ENCODE measurements at regions not wholly inside any gene's neighbourhood (a gene's known extent, or its start where the extent isn't known, plus 50 kb on each side); places are given as distances from the start of the nearest gene placed in this dataset.
"Not testable (repeated sequence)": the region's sequence is repeated elsewhere in the genome, so short reads cannot be mapped to it uniquely, and the experiment has no call there.

GRCh38 chrX:25771853-25772252 is 366.3 kb upstream of the MAGEB18 start:
- POLR2A ChIA-PET; H3K36me3 Mint-ChIP-seq; H3K36me3 ChIP-seq (ENCODE audit: control insufficient read depth in 2 of 3, insufficient read depth in 3 of 3, low read length in 3 of 3); H3K27ac Mint-ChIP-seq; H3K27me3 Mint-ChIP-seq; H3K9me3 Mint-ChIP-seq; H3K27me3 ChIP-seq (ENCODE audit: control insufficient read depth in 2 of 2, insufficient read depth in 2 of 2, low read length in 2 of 2); H3K27ac ChIP-seq (ENCODE audit: low read depth, low read length); H3K4me1 Mint-ChIP-seq; intact Hi-C loops (cut with micrococcal nuclease); H3K4me1 ChIP-seq (ENCODE audit: control insufficient read depth in 2 of 2, insufficient read depth in 2 of 2, low read length in 2 of 2); CTCF ChIA-PET; ATAC-seq; DNase-seq; H3K9me3 ChIP-seq (ENCODE audit: control insufficient read depth in 2 of 3, low read length in 3 of 3); H3K4me3 ChIP-seq (ENCODE audit: low read length); H3K4me3 Mint-ChIP-seq: not testable (repeated sequence)

- ATAC-seq; H3K4me1 Mint-ChIP-seq; intact Hi-C loops (cut with micrococcal nuclease); H3K4me3 Mint-ChIP-seq; H3K27me3 Mint-ChIP-seq; H3K27me3 ChIP-seq (ENCODE audit: control insufficient read depth in 2 of 2, insufficient read depth in 2 of 2, low read length in 2 of 2); H3K27ac ChIP-seq (ENCODE audit: low read depth, low read length); H3K36me3 Mint-ChIP-seq; H3K4me3 ChIP-seq (ENCODE audit: low read length); H3K4me1 ChIP-seq (ENCODE audit: control insufficient read depth in 2 of 2, insufficient read depth in 2 of 2, low read length in 2 of 2); CTCF ChIA-PET; DNase-seq; H3K27ac Mint-ChIP-seq; POLR2A ChIA-PET; H3K9me3 Mint-ChIP-seq; H3K9me3 ChIP-seq (ENCODE audit: control insufficient read depth in 2 of 3, low read length in 3 of 3); H3K36me3 ChIP-seq (ENCODE audit: control insufficient read depth in 2 of 3, insufficient read depth in 3 of 3, low read length in 3 of 3): not testable (repeated sequence)
Observed at GRCh38 chrX:25797796-25798195, 340.3 kb upstream of the MAGEB18 start.

GRCh38 chrX:25805744-25806143 is 332.4 kb upstream of the MAGEB18 start:
- Histone ChIP-seq H3K36me3 (ENCODE audit: control insufficient read depth in 2 of 3, insufficient read depth in 3 of 3, low read length in 3 of 3) (no peaks in the 10 kb centered on the region), H3K9me3 (ENCODE audit: control insufficient read depth in 2 of 3, low read length in 3 of 3) (no peaks in the 10 kb centered on the region), H3K27ac (ENCODE audit: low read depth, low read length) (no peak overlapping the region), H3K4me3 (ENCODE audit: low read length) (no peak overlapping the region), H3K27me3 (ENCODE audit: control insufficient read depth in 2 of 2, insufficient read depth in 2 of 2, low read length in 2 of 2) (no peaks in the 10 kb centered on the region), H3K4me1 (ENCODE audit: control insufficient read depth in 2 of 2, insufficient read depth in 2 of 2, low read length in 2 of 2) (no peaks in the 10 kb centered on the region)
- ChIA-PET POLR2A (no interaction called here), CTCF (no interaction called here)
- intact Hi-C loops (cut with micrococcal nuclease): no loop called here
- ATAC-seq (no peak), DNase-seq (no peak)
- Mint-ChIP-seq H3K27ac (no peak overlapping the region), H3K9me3 (peaks cover 0 to 19% (median 0%) of the 10 kb centered on the region in 11 donors), H3K27me3 (no peaks in the 10 kb centered on the region), H3K4me3 (no peak overlapping the region), H3K4me1 (peaks cover 0 to 2% (median 0%) of the 10 kb centered on the region in 7 donors), H3K36me3 (no peaks in the 10 kb centered on the region)

- Mint-ChIP-seq H3K27ac (no peak overlapping the region), H3K36me3 (no peaks in the 10 kb centered on the region), H3K4me3 (no peak overlapping the region), H3K27me3 (no peaks in the 10 kb centered on the region), H3K9me3 (peaks cover 0 to 19% (median 0%) of the 10 kb centered on the region in 11 donors), H3K4me1 (no peaks in the 10 kb centered on the region)
- ATAC-seq (no peak), DNase-seq (no peak)
- no peak overlapping the region for H3K27ac ChIP-seq (ENCODE audit: low read depth, low read length)
- no peaks in the 10 kb centered on the region for H3K36me3 ChIP-seq (ENCODE audit: control insufficient read depth in 2 of 3, insufficient read depth in 3 of 3, low read length in 3 of 3)
- intact Hi-C loops (cut with micrococcal nuclease): no loop called here
- no peaks in the 10 kb centered on the region for H3K4me1 ChIP-seq (ENCODE audit: control insufficient read depth in 2 of 2, insufficient read depth in 2 of 2, low read length in 2 of 2)
- no peak overlapping the region for H3K4me3 ChIP-seq (ENCODE audit: low read length)
- no peaks in the 10 kb centered on the region for H3K27me3 ChIP-seq (ENCODE audit: control insufficient read depth in 2 of 2, insufficient read depth in 2 of 2, low read length in 2 of 2)
- POLR2A ChIA-PET: no interaction called here
- CTCF ChIA-PET: no interaction called here
- no peaks in the 10 kb centered on the region for H3K9me3 ChIP-seq (ENCODE audit: control insufficient read depth in 2 of 3, low read length in 3 of 3)
Observed at GRCh38 chrX:25807022-25807421, 331.1 kb upstream of the MAGEB18 start.

- ChIA-PET CTCF (no interaction called here), POLR2A (no interaction called here)
- Histone ChIP-seq H3K4me3 (ENCODE audit: low read length) (no peak overlapping the region), H3K9me3 (ENCODE audit: control insufficient read depth in 2 of 3, low read length in 3 of 3) (no peaks in the 10 kb centered on the region), H3K27ac (ENCODE audit: low read depth, low read length) (no peak overlapping the region), H3K27me3 (ENCODE audit: control insufficient read depth in 2 of 2, insufficient read depth in 2 of 2, low read length in 2 of 2) (no peaks in the 10 kb centered on the region), H3K4me1 (ENCODE audit: control insufficient read depth in 2 of 2, insufficient read depth in 2 of 2, low read length in 2 of 2) (no peaks in the 10 kb centered on the region), H3K36me3 (ENCODE audit: control insufficient read depth in 2 of 3, insufficient read depth in 3 of 3, low read length in 3 of 3) (no peaks in the 10 kb centered on the region)
- Mint-ChIP-seq H3K36me3 (no peaks in the 10 kb centered on the region), H3K4me3 (no peak overlapping the region), H3K9me3 (peaks cover 0 to 8% (median 0%) of the 10 kb centered on the region in 11 donors), H3K27me3 (no peaks in the 10 kb centered on the region), H3K27ac (no peak overlapping the region), H3K4me1 (no peaks in the 10 kb centered on the region)
- ATAC-seq (no peak), DNase-seq (no peak)
- intact Hi-C loops (cut with micrococcal nuclease): no loop called here
Observed at GRCh38 chrX:25810202-25810601, 327.9 kb upstream of the MAGEB18 start.

- H3K27me3 Mint-ChIP-seq: no peaks in the 10 kb centered on the region
- no peak overlapping the region for H3K27ac Mint-ChIP-seq
- H3K36me3 ChIP-seq (ENCODE audit: control insufficient read depth in 2 of 3, insufficient read depth in 3 of 3, low read length in 3 of 3): no peaks in the 10 kb centered on the region
- H3K27ac ChIP-seq (ENCODE audit: low read depth, low read length): no peak overlapping the region
- ChIA-PET CTCF (no interaction called here), POLR2A (no interaction called here)
- peaks cover 0 to 9% (median 0%) of the 10 kb centered on the region in 11 donors for H3K9me3 Mint-ChIP-seq
- DNase-seq (no peak), ATAC-seq (no peak)
- H3K4me3 ChIP-seq (ENCODE audit: low read length): no peak overlapping the region
- H3K4me3 Mint-ChIP-seq: no peak overlapping the region
- peaks cover 0 to 1% (median 0%) of the 10 kb centered on the region in 7 donors for H3K4me1 Mint-ChIP-seq
- no peaks in the 10 kb centered on the region for H3K9me3 ChIP-seq (ENCODE audit: control insufficient read depth in 2 of 3, low read length in 3 of 3)
- no peaks in the 10 kb centered on the region for H3K36me3 Mint-ChIP-seq
- no peaks in the 10 kb centered on the region for H3K4me1 ChIP-seq (ENCODE audit: control insufficient read depth in 2 of 2, insufficient read depth in 2 of 2, low read length in 2 of 2)
- intact Hi-C loops (cut with micrococcal nuclease): no loop called here
- H3K27me3 ChIP-seq (ENCODE audit: control insufficient read depth in 2 of 2, insufficient read depth in 2 of 2, low read length in 2 of 2): no peaks in the 10 kb centered on the region
Observed at GRCh38 chrX:25819879-25820278, 318.3 kb upstream of the MAGEB18 start.

GRCh38 chrX:25851141-25851540 is 287.0 kb upstream of the MAGEB18 start:
- Mint-ChIP-seq H3K4me3 (no peak overlapping the region), H3K27ac (no peak overlapping the region), H3K4me1 (peaks cover 0 to 1% (median 0%) of the 10 kb centered on the region in 7 donors), H3K9me3 (peaks cover 0 to 10% (median 0%) of the 10 kb centered on the region in 11 donors), H3K27me3 (no peaks in the 10 kb centered on the region), H3K36me3 (no peaks in the 10 kb centered on the region)
- Histone ChIP-seq H3K9me3 (ENCODE audit: control insufficient read depth in 2 of 3, low read length in 3 of 3) (no peaks in the 10 kb centered on the region), H3K36me3 (ENCODE audit: control insufficient read depth in 2 of 3, insufficient read depth in 3 of 3, low read length in 3 of 3) (no peaks in the 10 kb centered on the region), H3K4me3 (ENCODE audit: low read length) (no peak overlapping the region), H3K4me1 (ENCODE audit: control insufficient read depth in 2 of 2, insufficient read depth in 2 of 2, low read length in 2 of 2) (no peaks in the 10 kb centered on the region), H3K27ac (ENCODE audit: low read depth, low read length) (no peak overlapping the region), H3K27me3 (ENCODE audit: control insufficient read depth in 2 of 2, insufficient read depth in 2 of 2, low read length in 2 of 2) (no peaks in the 10 kb centered on the region)
- DNase-seq (no peak), ATAC-seq (no peak)
- POLR2A ChIA-PET: no interaction called here
- CTCF ChIA-PET: interaction anchor here (0.8 kb wide), 1 partner anchor 10 kb away, joined by 3 read pairs; no protein-coding TSS in a partner anchor
- intact Hi-C loops (cut with micrococcal nuclease): no loop called here

Measured in naive thymus-derived CD4-positive, alpha-beta T cell (primary cell).